Rectal smooth muscle tissue (tissue), 1 donor: ENCODE measurements at regions not wholly inside any gene's neighbourhood (a gene's known extent, or its start where the extent isn't known, plus 50 kb on each side); places are given as distances from the start of the nearest gene placed in this dataset.

ENCODE experiments used
- H3K27ac ChIP-seq: one replicate; pipeline ENCODE4 v1.7.0; 2013; ENCODE audit warnings: low read depth, low read length, inconsistent platforms
- H3K27me3 ChIP-seq: one replicate; pipeline ENCODE4 v1.7.0; 2013; ENCODE audit warnings: low read length; ENCODE audit not compliant: control insufficient read depth, insufficient read depth
- H3K36me3 ChIP-seq: one replicate; pipeline ENCODE4 v1.7.0; 2013; ENCODE audit warnings: low read length; ENCODE audit not compliant: control insufficient read depth, insufficient read depth
- H3K4me1 ChIP-seq: one replicate; pipeline ENCODE4 v1.7.0; 2013; ENCODE audit warnings: low read length; ENCODE audit not compliant: control insufficient read depth, insufficient read depth
- H3K4me3 ChIP-seq: one replicate; pipeline ENCODE4 v1.7.0; 2013; ENCODE audit warnings: low read length
- H3K9ac ChIP-seq: one replicate; pipeline ENCODE4 v1.7.0; 2013; ENCODE audit warnings: low read length

GRCh38 chr9:107862323-107862722 is 372.8 kb upstream of the KLF4 start:
- Histone ChIP-seq H3K27me3 (no peaks in the 10 kb centered on the region), H3K4me1 (no peaks in the 10 kb centered on the region), H3K27ac (no peak overlapping the region), H3K4me3 (no peak overlapping the region), H3K9ac (no peak overlapping the region), H3K36me3 (no peaks in the 10 kb centered on the region)

- Histone ChIP-seq H3K4me3 (no peak overlapping the region), H3K27me3 (no peaks in the 10 kb centered on the region), H3K9ac (no peak overlapping the region)
These were observed 371.5 kb upstream of the KLF4 start for GRCh38 chr9:107861075-107861474.

GRCh38 chr9:107858260-107858659 is 368.7 kb upstream of the KLF4 start:
- Histone ChIP-seq H3K27ac (no peak overlapping the region), H3K9ac (no peak overlapping the region)

More at GRCh38 chr9:107861075-107861474, 371.5 kb upstream of the KLF4 start:
- Histone ChIP-seq H3K4me1 (no peaks in the 10 kb centered on the region), H3K27ac (no peak overlapping the region), H3K36me3 (no peaks in the 10 kb centered on the region)

GRCh38 chr9:107856633-107857032 is 367.1 kb upstream of the KLF4 start:
- no peaks in the 10 kb centered on the region for H3K4me1 ChIP-seq
- no peak overlapping the region for H3K4me3 ChIP-seq
- H3K27ac ChIP-seq, result no peak overlapping the region
- H3K27me3 ChIP-seq, result no peaks in the 10 kb centered on the region
- no peaks in the 10 kb centered on the region for H3K36me3 ChIP-seq
- no peak overlapping the region for H3K9ac ChIP-seq

More at GRCh38 chr9:107858260-107858659, 368.7 kb upstream of the KLF4 start:
- H3K4me3 ChIP-seq, result no peak overlapping the region
- no peaks in the 10 kb centered on the region for H3K36me3 ChIP-seq
- no peaks in the 10 kb centered on the region for H3K27me3 ChIP-seq
- no peaks in the 10 kb centered on the region for H3K4me1 ChIP-seq

GRCh38 chr9:107855164-107855563 is 365.6 kb upstream of the KLF4 start:
- Histone ChIP-seq H3K4me1 (no peaks in the 10 kb centered on the region), H3K36me3 (no peaks in the 10 kb centered on the region), H3K9ac (no peak overlapping the region), H3K27me3 (no peaks in the 10 kb centered on the region), H3K27ac (no peak overlapping the region), H3K4me3 (no peak overlapping the region)

GRCh38 chr9:107853461-107853860 is 363.9 kb upstream of the KLF4 start:
- Histone ChIP-seq H3K9ac (no peak overlapping the region), H3K4me3 (no peak overlapping the region), H3K27ac (no peak overlapping the region), H3K27me3 (no peaks in the 10 kb centered on the region), H3K4me1 (no peaks in the 10 kb centered on the region), H3K36me3 (no peaks in the 10 kb centered on the region)

- Histone ChIP-seq H3K4me3 (no peak overlapping the region), H3K36me3 (no peaks in the 10 kb centered on the region), H3K9ac (no peak overlapping the region), H3K27me3 (no peaks in the 10 kb centered on the region), H3K27ac (no peak overlapping the region), H3K4me1 (no peaks in the 10 kb centered on the region)
These were observed 363.3 kb upstream of the KLF4 start for GRCh38 chr9:107852891-107853290.

- Histone ChIP-seq H3K4me1 (no peaks in the 10 kb centered on the region), H3K4me3 (no peak overlapping the region), H3K27ac (no peak overlapping the region), H3K36me3 (no peaks in the 10 kb centered on the region), H3K9ac (no peak overlapping the region), H3K27me3 (no peaks in the 10 kb centered on the region)
These were observed 361.1 kb upstream of the KLF4 start for GRCh38 chr9:107850653-107851052.

- Histone ChIP-seq H3K36me3 (no peaks in the 10 kb centered on the region), H3K9ac (no peak overlapping the region), H3K27me3 (no peaks in the 10 kb centered on the region), H3K4me1 (no peaks in the 10 kb centered on the region), H3K4me3 (no peak overlapping the region), H3K27ac (no peak overlapping the region)
These were observed 358.7 kb upstream of the KLF4 start for GRCh38 chr9:107847978-107848964.

- Histone ChIP-seq H3K4me3 (no peak overlapping the region), H3K27me3 (no peaks in the 10 kb centered on the region), H3K27ac (no peak overlapping the region), H3K9ac (no peak overlapping the region), H3K4me1 (no peaks in the 10 kb centered on the region), H3K36me3 (no peaks in the 10 kb centered on the region)
These were observed 353.0 kb upstream of the KLF4 start for GRCh38 chr9:107842530-107842929.

- Histone ChIP-seq H3K36me3 (no peaks in the 10 kb centered on the region), H3K9ac (no peak overlapping the region), H3K27me3 (no peaks in the 10 kb centered on the region), H3K4me3 (no peak overlapping the region), H3K4me1 (no peaks in the 10 kb centered on the region), H3K27ac (no peak overlapping the region)
These were observed 351.5 kb upstream of the KLF4 start for GRCh38 chr9:107841076-107841475.

- Histone ChIP-seq H3K27ac (no peak overlapping the region), H3K27me3 (no peaks in the 10 kb centered on the region), H3K4me1 (no peaks in the 10 kb centered on the region), H3K4me3 (no peak overlapping the region), H3K36me3 (no peaks in the 10 kb centered on the region), H3K9ac (no peak overlapping the region)
These were observed 349.8 kb upstream of the KLF4 start for GRCh38 chr9:107839371-107839770.

- Histone ChIP-seq H3K9ac (no peak overlapping the region), H3K27ac (no peak overlapping the region), H3K4me3 (no peak overlapping the region), H3K27me3 (no peaks in the 10 kb centered on the region), H3K4me1 (no peaks in the 10 kb centered on the region), H3K36me3 (no peaks in the 10 kb centered on the region)
These were observed 349.2 kb upstream of the KLF4 start for GRCh38 chr9:107838766-107839165.
